SK-MEL-5 (cell line): ENCODE measurements at regions not wholly inside any gene's neighbourhood (a gene's known extent, or its start where the extent isn't known, plus 50 kb on each side); places are given as distances from the start of the nearest gene placed in this dataset.
A peak's percentile ranks its signal among the peaks of the same experiment; 100 is the strongest.

Experiments
- DNase-seq: peaks from one replicate; pipeline ENCODE4 v3.0.0-alpha.2; 2016; ENCODE audit warnings: low read depth, low spot score
- in situ Hi-C: cut with HindIII; loops from 2 replicates; pipeline ENCODE4 v1.10.0; 2016; ENCODE audit warnings: low sequenced_read_pairs, high pct_unique_total_duplicates, low pct_unique_long_range_greater_than_20kb

GRCh38 chr9:16139774-16140173, 586.9 kb downstream of the CCDC171 start:
- in situ Hi-C loops = no loop called here
- DNase-seq = no peak

GRCh38 chr9:16143310-16143709, 590.5 kb downstream of the CCDC171 start:
- in situ Hi-C loops = no loop called here
- DNase-seq = no peak

GRCh38 chr9:16143947-16144890, 591.4 kb downstream of the CCDC171 start:
- in situ Hi-C loops = no loop called here
- DNase-seq = no peak

GRCh38 chr9:16145196-16145950, 592.5 kb downstream of the CCDC171 start:
- peak; percentile 3 for DNase-seq
- in situ Hi-C loops = no loop called here

- in situ Hi-C loops = no loop called here
- no peak for DNase-seq
These were observed 594.9 kb downstream of the CCDC171 start for GRCh38 chr9:16147726-16148125.

- DNase-seq = no peak
- in situ Hi-C loops = no loop called here
These were observed 597.7 kb downstream of the CCDC171 start for GRCh38 chr9:16150501-16150900.

- DNase-seq = no peak
- in situ Hi-C loops = no loop called here
These were observed 598.3 kb downstream of the CCDC171 start for GRCh38 chr9:16150938-16151650.

- in situ Hi-C loops = no loop called here
- DNase-seq = no peak
These were observed 599.6 kb downstream of the CCDC171 start for GRCh38 chr9:16152276-16153101.

- DNase-seq = no peak
- in situ Hi-C loops = no loop called here
These were observed 600.4 kb downstream of the CCDC171 start for GRCh38 chr9:16153221-16153620.

GRCh38 chr9:16153741-16154140, 600.9 kb downstream of the CCDC171 start:
- in situ Hi-C loops = no loop called here
- DNase-seq = no peak

- in situ Hi-C loops = no loop called here
- no peak for DNase-seq
These were observed 601.8 kb downstream of the CCDC171 start for GRCh38 chr9:16154521-16155078.

GRCh38 chr9:16155878-16156277, 603.0 kb downstream of the CCDC171 start:
- in situ Hi-C loops = no loop called here
- DNase-seq = no peak

- DNase-seq = no peak
These were observed 604.4 kb downstream of the CCDC171 start for GRCh38 chr9:16157216-16157615.

GRCh38 chr9:16157651-16158050, 604.8 kb downstream of the CCDC171 start:
- in situ Hi-C loops = no loop called here
- DNase-seq = no peak

More at GRCh38 chr9:16157216-16157615, 604.4 kb downstream of the CCDC171 start:
- in situ Hi-C loops = no loop called here

- no peak for DNase-seq
- in situ Hi-C loops = no loop called here
These were observed 605.2 kb downstream of the CCDC171 start for GRCh38 chr9:16158093-16158492.

- no peak for DNase-seq
- in situ Hi-C loops = no loop called here
These were observed 608.6 kb downstream of the CCDC171 start for GRCh38 chr9:16161483-16161882.

GRCh38 chr9:16170119-16170518, 617.3 kb downstream of the CCDC171 start:
- no peak for DNase-seq
- in situ Hi-C loops = no loop called here
